ENCODE measurements at regions not wholly inside any gene's neighbourhood (a gene's known extent, or its start where the extent isn't known, plus 50 kb on each side); places are given as distances from the start of the nearest gene placed in this dataset.

DNA sequence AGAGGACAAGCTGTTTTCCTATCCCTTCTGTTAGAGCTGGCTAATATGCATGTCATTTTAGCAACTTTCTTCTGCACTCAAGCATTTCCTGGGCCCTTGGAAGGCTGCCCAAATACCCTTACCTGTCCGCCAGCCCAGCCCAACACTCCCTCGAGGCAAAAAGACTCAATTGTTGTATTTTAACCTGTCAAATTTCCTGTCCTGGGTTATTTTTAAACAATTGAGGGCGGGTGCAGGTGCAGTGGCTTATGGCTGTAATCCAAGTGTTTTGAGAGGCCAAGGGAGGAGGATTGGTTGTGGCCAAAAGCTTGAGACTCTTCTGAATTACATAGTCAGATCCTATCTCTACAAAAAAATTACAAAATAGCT is 125.0 kb upstream of the ARHGAP28 start:
- TF ChIP-seq, protein P1, sequence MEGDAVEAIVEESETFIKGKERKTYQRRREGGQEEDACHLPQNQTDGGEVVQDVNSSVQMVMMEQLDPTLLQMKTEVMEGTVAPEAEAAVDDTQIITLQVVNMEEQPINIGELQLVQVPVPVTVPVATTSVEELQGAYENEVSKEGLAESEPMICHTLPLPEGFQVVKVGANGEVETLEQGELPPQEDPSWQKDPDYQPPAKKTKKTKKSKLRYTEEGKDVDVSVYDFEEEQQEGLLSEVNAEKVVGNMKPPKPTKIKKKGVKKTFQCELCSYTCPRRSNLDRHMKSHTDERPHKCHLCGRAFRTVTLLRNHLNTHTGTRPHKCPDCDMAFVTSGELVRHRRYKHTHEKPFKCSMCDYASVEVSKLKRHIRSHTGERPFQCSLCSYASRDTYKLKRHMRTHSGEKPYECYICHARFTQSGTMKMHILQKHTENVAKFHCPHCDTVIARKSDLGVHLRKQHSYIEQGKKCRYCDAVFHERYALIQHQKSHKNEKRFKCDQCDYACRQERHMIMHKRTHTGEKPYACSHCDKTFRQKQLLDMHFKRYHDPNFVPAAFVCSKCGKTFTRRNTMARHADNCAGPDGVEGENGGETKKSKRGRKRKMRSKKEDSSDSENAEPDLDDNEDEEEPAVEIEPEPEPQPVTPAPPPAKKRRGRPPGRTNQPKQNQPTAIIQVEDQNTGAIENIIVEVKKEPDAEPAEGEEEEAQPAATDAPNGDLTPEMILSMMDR (IDR thresholded peaks at IDR 0.05), result no peak
- no peak for TF ChIP-seq TEAD1 (CRISPR knock-in tag; IDR thresholded peaks at IDR 0.05)
- TF ChIP-seq AFF4 (CRISPR knock-in tag; IDR thresholded peaks at IDR 0.05; ENCODE audit: borderline replicate concordance), result no peak
- no peak for TF ChIP-seq FOXP1 (CRISPR knock-in tag; IDR thresholded peaks at IDR 0.05; ENCODE audit: borderline replicate concordance)
